EH (cell line): ENCODE measurements at regions not wholly inside any gene's neighbourhood (a gene's known extent, or its start where the extent isn't known, plus 50 kb on each side); places are given as distances from the start of the nearest gene placed in this dataset.

Experiments used
- DNase-seq: peaks from one replicate; pipeline ENCODE4 v3.0.0-alpha.2; 2015; ENCODE audit warnings: low read depth

GRCh38 chr3:177569875-177570657 lies 372.8 kb upstream of the TBL1XR1 start:
- peak; percentile 62 for DNase-seq

DNA sequence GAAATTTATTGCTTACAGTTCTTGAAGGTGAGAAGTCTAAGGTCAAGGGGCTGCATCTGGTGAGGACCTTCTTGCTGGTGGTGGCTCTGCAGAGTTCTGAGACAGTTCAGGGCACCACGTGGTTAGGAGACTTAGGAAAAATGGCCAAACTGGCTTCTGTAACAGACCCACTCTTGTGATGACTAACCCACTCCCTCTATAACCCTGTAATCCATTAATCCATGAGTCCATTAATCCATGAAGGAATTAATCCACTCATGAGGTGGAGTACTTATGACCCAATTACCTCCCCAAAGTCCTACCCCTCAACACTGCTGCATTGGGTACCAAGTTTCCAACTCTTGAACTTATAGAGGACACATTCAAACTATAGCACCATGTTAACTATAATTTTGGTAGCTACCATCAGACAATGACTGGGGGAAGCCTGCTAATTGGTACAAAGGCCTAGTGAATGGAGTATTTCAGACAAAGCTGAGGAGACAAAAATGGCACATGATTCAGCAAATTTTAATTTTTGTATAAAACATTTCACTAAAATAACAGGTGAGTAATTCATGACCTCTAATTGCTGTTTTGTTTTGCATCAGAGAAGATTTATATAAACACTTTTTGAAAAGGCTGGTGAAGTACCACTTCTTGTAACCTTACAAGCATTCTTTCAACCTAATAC lies 374.1 kb upstream of the TBL1XR1 start:
- DNase-seq, result no peak

GRCh38 chr3:177571944-177572315 lies 374.6 kb upstream of the TBL1XR1 start:
- no peak for DNase-seq

DNA sequence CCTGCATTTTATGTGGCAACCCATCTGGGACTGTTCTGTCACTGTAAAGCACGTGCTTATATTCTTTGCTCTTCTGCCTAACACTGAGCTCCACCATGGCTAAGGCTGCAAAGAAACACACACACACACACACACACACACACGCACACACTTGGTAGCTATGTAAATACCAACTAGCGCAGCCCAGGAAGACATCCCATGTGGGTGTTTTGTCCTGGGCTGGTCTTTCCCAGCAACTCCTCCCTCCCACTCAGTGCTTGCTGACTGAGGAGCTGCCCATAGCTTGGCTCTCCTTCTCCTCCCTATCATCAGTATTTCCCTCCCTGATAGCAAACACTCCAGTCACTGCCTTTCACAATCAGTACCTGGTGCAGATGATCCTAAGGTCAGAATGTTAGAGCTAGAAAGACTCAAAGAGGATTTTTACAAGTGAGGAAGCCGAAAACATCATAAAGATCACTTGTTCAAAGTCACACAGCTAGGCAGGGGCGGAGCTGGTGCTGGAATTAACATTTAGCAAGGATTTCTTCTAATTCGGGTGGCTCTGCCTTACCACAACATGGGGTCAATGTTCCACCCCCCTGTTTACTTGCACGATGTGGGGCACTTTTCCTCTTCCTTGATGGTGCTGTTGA lies 377.1 kb upstream of the TBL1XR1 start:
- peak; percentile 52 for DNase-seq

DNA sequence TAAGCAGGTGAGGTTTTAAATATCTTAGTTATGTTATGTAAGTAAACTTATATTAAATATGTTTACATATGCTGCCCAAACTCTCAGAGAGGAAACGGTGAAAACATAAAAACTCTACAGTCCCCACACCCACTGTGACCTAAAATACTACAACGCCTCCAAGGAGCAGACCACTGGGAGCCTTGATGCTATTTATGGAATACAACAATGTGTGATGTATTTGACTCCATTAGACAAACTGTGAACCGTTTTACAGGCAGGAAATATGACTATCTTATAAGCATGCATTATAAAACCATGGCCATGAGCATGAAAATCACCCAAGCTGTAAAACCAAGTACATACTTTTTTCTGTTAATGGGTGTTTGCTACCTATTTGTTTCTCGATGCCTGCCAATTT lies 379.5 kb upstream of the TBL1XR1 start:
- DNase-seq, result peak; percentile 51

DNA sequence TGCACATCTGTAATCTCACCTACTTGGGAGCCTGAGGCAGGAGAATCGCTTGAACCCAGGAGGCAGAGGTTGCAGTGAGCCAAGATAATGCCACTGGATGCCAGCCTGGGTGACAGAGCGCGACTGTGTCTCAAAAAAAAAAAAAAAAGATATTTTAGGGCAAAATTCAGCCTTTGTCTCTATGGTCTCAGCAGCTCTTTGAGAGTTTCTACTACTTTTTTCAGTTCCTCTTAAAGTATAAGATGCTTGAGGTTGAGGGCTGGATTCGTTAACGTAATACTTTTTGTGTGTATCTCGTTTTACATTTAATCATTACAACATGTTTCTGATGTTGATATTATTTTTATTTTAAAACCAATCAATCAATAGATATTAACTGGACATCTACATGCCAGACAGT lies 381.2 kb upstream of the TBL1XR1 start:
- DNase-seq, result no peak

GRCh38 chr3:177579419-177579818 lies 382.1 kb upstream of the TBL1XR1 start:
- no peak for DNase-seq

- no peak for DNase-seq
These were observed 383.2 kb upstream of the TBL1XR1 start for GRCh38 chr3:177580437-177580836.

- DNase-seq, result no peak
These were observed 388.0 kb upstream of the TBL1XR1 start for GRCh38 chr3:177585271-177585670.

GRCh38 chr3:177589041-177589650 lies 391.9 kb upstream of the TBL1XR1 start:
- DNase-seq, result no peak

GRCh38 chr3:177589911-177590381 lies 392.7 kb upstream of the TBL1XR1 start:
- peak; percentile 72 for DNase-seq

DNA sequence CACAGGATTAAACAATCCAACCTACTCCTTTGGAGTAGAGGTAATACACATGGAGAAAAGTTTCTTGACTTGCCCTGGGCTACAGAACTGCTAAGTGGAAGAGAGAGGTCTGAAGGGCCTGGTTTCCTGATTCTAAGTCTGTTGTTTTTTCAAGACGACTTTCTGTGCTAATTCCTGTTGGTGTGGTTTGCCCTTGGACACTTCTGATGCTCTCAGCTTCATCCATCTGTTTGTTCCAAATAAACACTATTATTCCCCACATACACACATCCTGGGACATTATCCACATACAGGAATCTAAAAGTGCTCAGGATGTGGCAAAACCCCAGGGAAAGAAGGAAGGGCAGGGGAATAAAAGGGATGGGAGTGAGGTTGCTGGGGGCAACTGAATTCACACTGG lies 393.5 kb upstream of the TBL1XR1 start:
- peak; percentile 30 for DNase-seq

- peak; percentile 51 for DNase-seq
These were observed 394.1 kb upstream of the TBL1XR1 start for GRCh38 chr3:177591379-177591778.

DNA sequence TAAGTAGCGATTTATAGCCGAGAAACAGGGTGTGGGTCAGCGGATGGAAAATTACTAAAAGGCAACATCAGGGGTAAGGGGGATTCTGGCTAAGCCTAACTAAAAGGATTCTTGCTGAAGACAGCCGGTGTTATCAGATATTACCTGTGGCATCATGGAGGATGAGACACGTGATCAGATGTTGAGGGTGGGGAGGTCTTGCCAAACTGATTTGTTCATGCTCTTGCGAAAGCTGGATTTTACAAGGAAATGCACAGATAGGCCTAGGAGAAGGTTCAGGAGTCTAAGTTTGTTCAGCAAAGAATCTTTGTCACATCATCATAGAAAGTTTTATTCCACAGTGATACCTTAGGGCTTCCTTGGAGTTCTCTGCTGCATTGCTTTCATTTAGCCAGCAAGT lies 396.8 kb upstream of the TBL1XR1 start:
- DNase-seq, result no peak

DNA sequence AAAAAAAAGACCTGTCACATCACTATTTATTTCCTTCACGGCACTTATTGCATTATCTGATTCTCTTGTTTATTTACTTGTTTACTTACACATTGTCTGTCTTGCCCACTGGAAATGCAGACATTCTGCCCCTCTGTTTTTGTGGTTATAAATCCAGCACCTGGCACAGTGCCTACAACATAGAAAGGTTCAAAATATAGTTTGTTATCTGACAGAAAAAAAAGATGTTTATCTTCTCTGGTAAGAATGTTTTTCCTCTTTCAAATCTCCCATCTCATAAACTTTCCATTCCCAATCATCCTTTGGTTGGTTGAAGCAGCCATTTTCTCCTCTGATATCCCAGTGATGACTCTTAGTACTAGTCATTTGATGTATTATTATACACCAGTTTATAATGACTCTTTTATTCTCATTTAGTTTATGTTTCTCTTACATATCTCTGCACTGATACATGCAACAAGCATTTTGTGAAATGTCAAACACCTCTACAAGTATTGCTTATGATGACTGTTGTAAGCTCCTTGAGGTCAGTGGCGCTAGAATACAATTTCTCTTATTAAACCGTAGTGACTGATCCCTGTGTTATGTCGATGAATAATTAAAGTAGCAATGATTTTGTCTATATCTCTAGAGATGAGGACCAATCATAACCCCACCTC lies 398.4 kb upstream of the TBL1XR1 start:
- DNase-seq, result peak; percentile 61

DNA sequence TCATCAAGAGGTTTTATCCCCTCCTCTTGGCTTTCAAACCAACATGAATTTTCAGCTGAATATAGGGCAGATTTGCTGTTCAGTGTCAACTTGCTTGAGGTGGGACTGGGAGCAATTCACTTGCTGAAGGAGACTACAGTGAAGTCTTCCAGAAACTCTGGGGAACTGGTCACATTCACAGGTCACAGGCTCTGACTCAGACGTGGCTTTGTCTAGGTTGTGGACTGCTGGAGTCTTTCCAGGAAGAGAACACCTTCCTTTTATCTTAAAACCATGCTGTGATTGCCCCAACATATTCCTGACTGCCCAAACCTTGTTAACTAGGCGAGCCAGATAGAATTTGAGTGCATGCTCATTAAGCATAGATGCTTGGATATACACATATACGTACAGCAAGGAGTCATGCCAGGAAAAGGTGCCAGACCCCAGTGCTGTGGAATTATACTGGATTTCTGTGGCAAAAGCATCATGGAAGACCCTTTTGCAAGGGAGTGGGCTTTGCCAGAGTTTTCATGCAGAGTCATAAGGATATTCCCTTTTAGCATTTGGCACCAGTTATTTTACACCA lies 399.1 kb upstream of the TBL1XR1 start:
- peak; percentile 27 for DNase-seq

GRCh38 chr3:177596816-177597271 lies 399.6 kb upstream of the TBL1XR1 start:
- no peak for DNase-seq

DNA sequence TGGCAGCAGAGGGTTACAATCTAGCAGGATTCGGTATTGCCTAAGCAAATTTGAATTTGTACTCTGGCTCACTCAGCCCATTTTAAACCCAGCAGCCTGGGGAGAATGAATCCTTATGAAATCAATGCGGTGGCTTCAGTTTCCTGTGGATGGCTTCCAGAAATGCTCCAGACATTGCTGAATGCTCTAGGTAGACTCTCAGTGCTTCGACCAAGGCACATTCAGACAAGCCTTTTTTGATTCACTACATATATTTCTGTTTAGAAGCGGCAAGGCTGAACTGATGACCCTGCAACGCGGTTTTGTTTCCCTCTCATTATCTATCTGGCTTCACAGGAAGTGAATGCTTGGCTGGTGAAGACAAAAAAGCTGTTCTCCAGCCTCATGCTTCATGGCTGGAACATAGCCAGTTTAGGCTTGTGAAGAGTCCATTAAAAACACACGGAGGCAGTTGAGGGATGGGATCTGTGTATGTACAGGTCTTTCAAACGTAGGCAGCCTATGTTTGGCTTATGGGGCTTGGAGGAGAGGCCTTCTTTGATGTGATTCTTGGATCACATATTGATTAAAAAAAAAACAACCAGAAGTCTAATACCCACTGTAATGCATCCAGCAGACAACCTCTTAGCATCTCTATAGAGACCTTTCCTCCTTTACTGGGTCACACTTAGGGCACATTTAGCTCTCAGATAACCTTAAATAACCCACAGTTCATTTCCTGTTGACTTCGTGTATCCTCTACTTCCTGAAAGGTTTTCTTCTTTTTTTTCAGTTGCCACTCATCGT lies 400.2 kb upstream of the TBL1XR1 start:
- peak; percentile 91 for DNase-seq

GRCh38 chr3:177598097-177598833 lies 401.0 kb upstream of the TBL1XR1 start:
- DNase-seq, result peak; percentile 31

DNA sequence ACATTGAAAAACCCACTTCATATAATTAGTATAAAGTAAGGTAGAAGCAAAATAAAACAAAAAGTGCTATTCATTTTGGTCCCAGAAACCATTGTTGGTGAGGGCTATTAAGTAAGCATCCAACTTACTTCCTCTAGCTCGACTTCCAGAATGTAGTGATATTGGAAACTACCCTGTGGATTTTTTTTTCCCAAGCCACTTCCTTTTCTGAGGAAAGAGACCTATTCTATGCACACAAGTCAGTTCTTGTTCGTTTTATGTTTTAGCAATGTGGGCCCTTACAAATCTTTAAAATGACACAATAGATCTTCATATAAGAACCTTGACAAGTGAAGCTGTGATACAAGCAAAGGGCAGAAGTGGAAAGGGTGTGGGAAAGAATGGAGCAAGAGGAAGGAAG lies 402.0 kb upstream of the TBL1XR1 start:
- no peak for DNase-seq
